GM12873 (cell line): ENCODE measurements at regions not wholly inside any gene's neighbourhood (a gene's known extent, or its start where the extent isn't known, plus 50 kb on each side); places are given as distances from the start of the nearest gene placed in this dataset.

Source experiments
- TF ChIP-seq, protein P1 (sequence below): IDR thresholded peaks from 2 replicates; pipeline ENCODE4 v1.5.1; 2012; ENCODE audit warnings: low read depth, mild to moderate bottlenecking, moderate library complexity, low read length, control low read depth; ENCODE audit not compliant: insufficient read depth; ENCODE audit errors: missing control alignments

DNA sequence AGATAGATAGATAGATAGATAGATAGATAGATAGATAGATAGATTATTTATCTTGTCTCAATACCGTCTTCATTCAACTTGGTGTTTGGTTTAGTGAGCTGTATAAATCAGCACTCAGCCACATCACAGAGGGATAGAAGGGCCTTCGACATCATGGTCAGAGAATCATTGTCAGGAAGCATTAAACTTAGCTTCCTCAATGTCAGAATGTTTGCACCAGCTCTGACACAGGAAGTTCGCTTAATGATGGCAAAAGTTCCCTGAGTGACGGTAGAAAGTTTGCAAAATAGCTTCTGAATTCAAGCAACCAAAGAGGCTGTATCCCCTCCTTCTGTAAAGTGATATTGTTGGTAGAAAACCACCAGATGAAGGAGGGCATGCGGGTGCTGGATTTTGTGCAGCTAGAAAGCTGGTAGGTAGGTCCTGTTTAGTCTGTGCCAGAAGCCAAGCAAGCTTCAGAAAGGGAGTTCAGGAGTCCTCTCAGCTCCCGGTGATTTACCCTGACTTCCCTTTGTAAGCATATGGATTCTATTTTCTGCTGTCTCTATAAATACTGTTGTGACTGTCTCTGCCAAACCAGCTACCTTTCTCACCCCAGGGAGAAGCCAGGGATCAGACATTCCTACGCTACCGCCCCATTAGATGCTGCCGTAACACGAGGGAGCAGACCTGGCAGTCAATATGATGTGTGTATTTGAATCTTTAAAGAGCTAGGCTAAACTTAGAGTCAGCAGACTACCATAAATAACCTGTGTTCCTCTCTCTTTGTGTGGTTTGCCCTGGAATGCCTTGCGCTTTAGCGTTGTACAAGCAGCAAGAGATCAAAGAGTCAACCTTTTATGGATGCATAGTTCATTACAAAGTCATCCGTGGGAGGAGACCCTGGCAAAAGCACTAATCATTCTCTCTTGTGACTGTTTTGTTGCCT is 200.5 kb upstream of the KIAA1217 start:
- TF ChIP-seq, protein P1, sequence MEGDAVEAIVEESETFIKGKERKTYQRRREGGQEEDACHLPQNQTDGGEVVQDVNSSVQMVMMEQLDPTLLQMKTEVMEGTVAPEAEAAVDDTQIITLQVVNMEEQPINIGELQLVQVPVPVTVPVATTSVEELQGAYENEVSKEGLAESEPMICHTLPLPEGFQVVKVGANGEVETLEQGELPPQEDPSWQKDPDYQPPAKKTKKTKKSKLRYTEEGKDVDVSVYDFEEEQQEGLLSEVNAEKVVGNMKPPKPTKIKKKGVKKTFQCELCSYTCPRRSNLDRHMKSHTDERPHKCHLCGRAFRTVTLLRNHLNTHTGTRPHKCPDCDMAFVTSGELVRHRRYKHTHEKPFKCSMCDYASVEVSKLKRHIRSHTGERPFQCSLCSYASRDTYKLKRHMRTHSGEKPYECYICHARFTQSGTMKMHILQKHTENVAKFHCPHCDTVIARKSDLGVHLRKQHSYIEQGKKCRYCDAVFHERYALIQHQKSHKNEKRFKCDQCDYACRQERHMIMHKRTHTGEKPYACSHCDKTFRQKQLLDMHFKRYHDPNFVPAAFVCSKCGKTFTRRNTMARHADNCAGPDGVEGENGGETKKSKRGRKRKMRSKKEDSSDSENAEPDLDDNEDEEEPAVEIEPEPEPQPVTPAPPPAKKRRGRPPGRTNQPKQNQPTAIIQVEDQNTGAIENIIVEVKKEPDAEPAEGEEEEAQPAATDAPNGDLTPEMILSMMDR, result no peak

DNA sequence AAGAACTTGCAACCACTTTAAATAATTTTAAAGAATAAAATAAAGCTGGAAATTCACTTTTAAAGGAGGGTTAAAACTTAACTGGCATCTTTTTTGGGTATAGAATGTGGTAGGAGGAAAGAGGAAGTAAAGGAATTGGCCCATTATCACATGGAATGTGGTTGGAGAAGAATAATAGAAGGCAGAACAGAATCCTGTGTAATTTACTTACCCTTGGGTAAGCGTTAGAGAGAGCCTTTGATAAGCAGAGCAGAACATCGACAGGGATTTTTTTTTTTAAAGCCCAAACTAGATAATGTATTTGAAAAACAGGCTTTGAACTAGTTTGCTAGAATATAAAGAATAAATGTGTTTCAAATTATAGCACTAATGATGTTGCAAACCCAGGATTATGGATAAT is 199.8 kb upstream of the KIAA1217 start:
- TF ChIP-seq, protein P1, result no peak

DNA sequence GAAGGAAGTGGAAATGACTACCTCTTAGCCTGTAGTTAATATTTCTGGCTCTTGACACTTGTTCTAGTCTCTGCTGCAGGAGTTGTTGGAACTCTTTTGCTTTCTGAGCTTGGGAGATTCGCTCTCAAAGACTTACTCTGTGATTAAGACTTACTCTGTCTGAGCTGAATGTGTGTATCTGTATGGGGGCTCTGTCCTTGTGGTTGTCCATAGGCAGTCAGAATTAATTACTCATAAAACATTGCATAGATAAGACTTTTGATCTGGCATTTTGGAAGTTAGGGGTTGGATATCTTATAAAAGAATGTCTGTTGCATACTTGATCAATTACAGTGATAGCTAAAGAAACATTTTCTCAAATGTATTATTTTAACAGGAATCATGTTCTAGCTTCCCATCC is 199.2 kb upstream of the KIAA1217 start:
- TF ChIP-seq, protein P1, result no peak

DNA sequence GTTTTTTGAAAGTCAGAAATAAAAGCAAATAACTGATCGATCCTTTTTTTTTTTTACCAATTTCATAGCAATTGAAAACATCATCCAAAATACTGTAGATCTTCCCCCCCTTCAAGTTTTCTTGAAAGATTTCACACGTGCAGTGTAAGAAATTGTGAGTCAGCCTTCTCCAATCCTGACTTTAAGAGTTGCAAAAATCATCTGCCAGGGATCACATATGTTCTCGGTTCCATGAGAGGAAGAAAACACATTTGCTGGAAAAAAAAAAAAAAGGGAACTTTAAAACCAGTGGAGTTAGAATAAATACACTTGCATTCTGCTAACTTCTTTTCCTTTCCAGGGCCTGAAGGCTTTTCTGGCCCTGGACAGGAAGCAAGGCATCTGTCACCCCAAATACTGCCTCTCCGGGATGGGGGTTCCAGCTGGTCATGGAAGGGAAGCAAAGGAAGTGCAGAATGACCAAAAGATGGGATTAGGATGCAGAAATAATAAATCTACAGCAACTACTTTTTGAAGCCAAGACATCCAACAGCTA is 198.4 kb upstream of the KIAA1217 start:
- TF ChIP-seq, protein P1, result no peak

DNA sequence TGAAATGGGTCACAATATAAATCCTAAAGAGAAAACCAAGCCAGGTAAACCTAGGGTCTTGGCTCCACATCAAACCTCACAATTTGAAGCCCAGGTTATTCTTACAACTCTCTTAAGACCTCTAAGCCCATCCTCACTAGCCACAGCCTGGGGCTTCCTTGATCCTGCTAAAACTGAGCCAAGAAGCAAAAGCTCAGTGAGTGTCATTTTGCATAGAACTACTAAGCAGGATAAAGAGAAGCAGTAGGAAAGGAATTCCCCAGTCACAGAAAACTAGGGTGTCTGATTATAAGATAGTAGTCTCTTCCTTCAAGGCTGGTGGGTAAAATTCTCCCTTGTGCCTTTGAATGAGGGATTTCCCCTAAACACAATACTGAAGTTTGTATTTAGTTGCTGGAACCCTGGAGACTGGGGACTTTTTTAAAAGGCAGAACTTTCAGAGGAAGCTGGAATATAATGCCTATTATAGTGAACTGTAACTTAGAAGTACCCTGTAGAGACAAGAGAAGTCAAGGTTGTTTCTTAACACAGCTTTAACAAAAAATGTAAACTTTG is 196.6 kb upstream of the KIAA1217 start:
- TF ChIP-seq, protein P1, result no peak

DNA sequence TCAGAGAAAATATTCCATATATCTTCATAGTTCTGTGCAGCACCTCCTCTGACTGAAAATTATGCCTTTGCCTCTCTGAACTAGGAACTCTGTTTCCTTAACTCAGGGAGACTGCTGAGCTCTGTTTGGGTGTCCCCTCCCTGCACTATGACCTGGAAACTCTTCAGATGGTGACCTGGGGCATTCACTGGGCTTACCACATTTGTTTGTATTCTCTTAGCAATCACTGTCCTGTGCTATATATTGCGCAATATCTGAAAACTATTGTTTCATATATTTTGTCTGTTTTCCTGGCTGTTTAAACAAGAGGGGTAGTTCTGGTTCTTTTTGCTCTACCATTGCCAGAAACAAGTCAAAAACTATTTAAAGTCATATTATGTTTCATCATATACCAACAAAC is 181.8 kb upstream of the KIAA1217 start:
- TF ChIP-seq, protein P1, result no peak

DNA sequence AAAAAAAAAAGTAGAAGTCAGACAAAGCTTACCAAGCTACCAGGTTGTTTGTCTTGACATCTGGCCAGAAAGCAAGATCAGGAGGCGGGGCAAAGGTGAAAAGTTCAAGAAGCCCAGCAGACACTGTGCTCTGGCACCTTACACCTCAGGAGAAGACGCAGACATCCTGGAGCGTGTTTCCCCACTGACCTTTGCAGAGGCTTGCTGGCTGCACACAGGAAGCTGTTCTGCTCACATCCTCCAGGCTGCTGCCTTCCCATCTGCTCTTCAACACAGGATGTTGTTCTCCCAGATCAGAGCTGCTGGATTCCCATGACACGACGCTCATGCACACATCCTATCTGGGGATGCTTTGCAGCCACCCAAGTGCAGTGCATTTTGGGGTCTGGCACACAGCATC is 174.4 kb upstream of the KIAA1217 start:
- TF ChIP-seq, protein P1, result no peak
